Mucosa of rectum (tissue), 2 donors: ENCODE measurements at regions not wholly inside any gene's neighbourhood (a gene's known extent, or its start where the extent isn't known, plus 50 kb on each side); places are given as distances from the start of the nearest gene placed in this dataset.

ENCODE experiments used
- H3K27ac ChIP-seq, 2 donors: one replicate each; pipeline ENCODE4 v1.7.0; 2013; ENCODE audit warnings: inconsistent platforms in 2 of 2, low read depth in 2 of 2, low read length in 2 of 2
- H3K27me3 ChIP-seq, 2 donors: one replicate each; pipeline ENCODE4 v1.7.0; 2013; ENCODE audit warnings: low read length in 2 of 2; ENCODE audit not compliant: control insufficient read depth in 2 of 2, insufficient read depth in 2 of 2
- H3K36me3 ChIP-seq, 2 donors: one replicate each; pipeline ENCODE4 v1.7.0; 2013; ENCODE audit warnings: low read length in 2 of 2; ENCODE audit not compliant: control insufficient read depth in 2 of 2, insufficient read depth in 2 of 2
- H3K4me1 ChIP-seq, 2 donors: one replicate each; pipeline ENCODE4 v1.7.0; 2013; ENCODE audit warnings: low read length in 2 of 2, mild to moderate bottlenecking in 1 of 2; ENCODE audit not compliant: control insufficient read depth in 2 of 2, insufficient read depth in 2 of 2
- H3K4me3 ChIP-seq, 2 donors: one replicate each; pipeline ENCODE4 v1.7.0; 2013; ENCODE audit warnings: low read length in 2 of 2
- H3K9ac ChIP-seq, 2 donors: one replicate each; pipeline ENCODE4 v1.7.0; 2013; ENCODE audit warnings: low read length in 2 of 2, low read depth in 1 of 2, mild to moderate bottlenecking in 1 of 2
- H3K9me3 ChIP-seq, 2 donors: one replicate each; pipeline ENCODE4 v1.7.0; 2013; ENCODE audit warnings: low read length in 2 of 2; ENCODE audit not compliant: control insufficient read depth in 2 of 2
- donor health status: healthy.
- donor health status: Normal muscosa, but diverticular disease.

- no peaks in the 10 kb centered on the region for H3K36me3 ChIP-seq
These were observed 210.8 kb upstream of the JUN start for GRCh38 chr1:58994664-58995063.

GRCh38 chr1:58996341-58997059 is 212.7 kb upstream of the JUN start:
- no peaks in the 10 kb centered on the region for H3K36me3 ChIP-seq
- no peak overlapping the region for H3K9ac ChIP-seq
- H3K9me3 ChIP-seq, result no peaks in the 10 kb centered on the region
- no peaks in the 10 kb centered on the region for H3K4me1 ChIP-seq
- H3K27ac ChIP-seq, result no peak overlapping the region
- H3K4me3 ChIP-seq, result no peak overlapping the region
- no peaks in the 10 kb centered on the region for H3K27me3 ChIP-seq

More at GRCh38 chr1:58994664-58995063, 210.8 kb upstream of the JUN start:
- H3K27ac ChIP-seq, result no peak overlapping the region
- no peak overlapping the region for H3K9ac ChIP-seq
- no peak overlapping the region for H3K4me3 ChIP-seq
- no peaks in the 10 kb centered on the region for H3K27me3 ChIP-seq
- H3K9me3 ChIP-seq, result no peaks in the 10 kb centered on the region
- no peaks in the 10 kb centered on the region for H3K4me1 ChIP-seq

GRCh38 chr1:58997060-58997411 is 213.2 kb upstream of the JUN start:
- Histone ChIP-seq H3K9ac (no peak overlapping the region), H3K27ac (no peak overlapping the region), H3K27me3 (no peaks in the 10 kb centered on the region), H3K4me3 (no peak overlapping the region), H3K4me1 (no peaks in the 10 kb centered on the region), H3K36me3 (no peaks in the 10 kb centered on the region), H3K9me3 (no peaks in the 10 kb centered on the region)

GRCh38 chr1:58997637-58998036 is 213.8 kb upstream of the JUN start:
- Histone ChIP-seq H3K36me3 (no peaks in the 10 kb centered on the region), H3K4me1 (no peaks in the 10 kb centered on the region), H3K9me3 (no peaks in the 10 kb centered on the region), H3K27me3 (no peaks in the 10 kb centered on the region), H3K9ac (no peak overlapping the region), H3K27ac (no peak overlapping the region), H3K4me3 (no peak overlapping the region)

GRCh38 chr1:58999676-59000075 is 215.8 kb upstream of the JUN start:
- H3K36me3 ChIP-seq, result no peaks in the 10 kb centered on the region
- H3K9me3 ChIP-seq, result no peaks in the 10 kb centered on the region
- no peak overlapping the region for H3K27ac ChIP-seq
- H3K4me1 ChIP-seq, result no peaks in the 10 kb centered on the region
- H3K4me3 ChIP-seq, result no peak overlapping the region
- no peaks in the 10 kb centered on the region for H3K27me3 ChIP-seq
- no peak overlapping the region for H3K9ac ChIP-seq

- H3K9me3 ChIP-seq, result no peaks in the 10 kb centered on the region
- no peaks in the 10 kb centered on the region for H3K27me3 ChIP-seq
- H3K36me3 ChIP-seq, result no peaks in the 10 kb centered on the region
These were observed 220.9 kb upstream of the JUN start for GRCh38 chr1:59004755-59005154.

GRCh38 chr1:59005491-59006288 is 221.8 kb upstream of the JUN start:
- Histone ChIP-seq H3K9me3 (no peaks in the 10 kb centered on the region), H3K36me3 (no peaks in the 10 kb centered on the region), H3K27me3 (no peaks in the 10 kb centered on the region), H3K9ac (no peak overlapping the region), H3K4me3 (no peak overlapping the region), H3K27ac (no peak overlapping the region), H3K4me1 (peaks cover 11 to 14% of the 10 kb centered on the region in 2 donors)

More at GRCh38 chr1:59004755-59005154, 220.9 kb upstream of the JUN start:
- H3K4me1 ChIP-seq, result peaks cover 11 to 14% of the 10 kb centered on the region in 2 donors
- no peak overlapping the region for H3K9ac ChIP-seq
- no peak overlapping the region for H3K27ac ChIP-seq
- H3K4me3 ChIP-seq, result no peak overlapping the region

GRCh38 chr1:59006289-59006658 is 222.4 kb upstream of the JUN start:
- Histone ChIP-seq H3K4me3 (no peak overlapping the region), H3K27me3 (no peaks in the 10 kb centered on the region), H3K9ac (no peak overlapping the region), H3K9me3 (no peaks in the 10 kb centered on the region), H3K36me3 (no peaks in the 10 kb centered on the region), H3K4me1 (peaks cover 11 to 14% of the 10 kb centered on the region in 2 donors), H3K27ac (no peak overlapping the region)

- Histone ChIP-seq H3K4me1 (peaks cover 11 to 14% of the 10 kb centered on the region in 2 donors), H3K9ac (no peak overlapping the region), H3K9me3 (no peaks in the 10 kb centered on the region), H3K36me3 (no peaks in the 10 kb centered on the region), H3K27ac (no peak overlapping the region), H3K27me3 (no peaks in the 10 kb centered on the region), H3K4me3 (no peak overlapping the region)
These were observed 223.1 kb upstream of the JUN start for GRCh38 chr1:59006932-59007331.

GRCh38 chr1:59007429-59007819 is 223.6 kb upstream of the JUN start:
- Histone ChIP-seq H3K4me1 (peaks cover 11 to 16% of the 10 kb centered on the region in 2 donors), H3K27ac (no peak overlapping the region), H3K9ac (no peak overlapping the region), H3K4me3 (no peak overlapping the region), H3K27me3 (no peaks in the 10 kb centered on the region), H3K9me3 (no peaks in the 10 kb centered on the region), H3K36me3 (no peaks in the 10 kb centered on the region)
